Chondrocyte (in vitro differentiated cells): ENCODE measurements at regions not wholly inside any gene's neighbourhood (a gene's known extent, or its start where the extent isn't known, plus 50 kb on each side); places are given as distances from the start of the nearest gene placed in this dataset.
"Not testable (repeated sequence)": the region's sequence is repeated elsewhere in the genome, so short reads cannot be mapped to it uniquely, and the experiment has no call there.

Experiments
- DNase-seq: peaks from one replicate; pipeline ENCODE4 v3.0.0; 2021; ENCODE audit warnings: mixed read lengths, low spot score
- H3K27ac Mint-ChIP-seq: one replicate; pipeline ENCODE4 v1.8.0; 2021; ENCODE audit warnings: mild to moderate bottlenecking, moderate library complexity, mixed read lengths; ENCODE audit not compliant: unreplicated experiment
- H3K27me3 Mint-ChIP-seq: 2 replicates; pipeline ENCODE4 v1.8.0; 2021; ENCODE audit warnings: low read depth, mixed read lengths
- H3K36me3 Mint-ChIP-seq: 2 replicates; pipeline ENCODE4 v1.8.0; 2021; ENCODE audit warnings: low read depth, mixed read lengths
- H3K4me1 Mint-ChIP-seq: 2 replicates; pipeline ENCODE4 v1.8.0; 2021; ENCODE audit warnings: low read depth, mild to moderate bottlenecking, mixed read lengths
- H3K4me3 Mint-ChIP-seq: one replicate; pipeline ENCODE4 v1.8.0; 2021; ENCODE audit warnings: mild to moderate bottlenecking, moderate library complexity, mixed read lengths; ENCODE audit not compliant: unreplicated experiment
- H3K9me3 Mint-ChIP-seq: 2 replicates; pipeline ENCODE4 v1.8.0; 2021; ENCODE audit warnings: low read depth, mixed read lengths
- TF ChIP-seq, protein P1 (sequence below): fragments of 200-600 bp; sonication (generic); IDR thresholded peaks from 2 replicates; pipeline ENCODE4 v1.5.0; 2021; ENCODE audit warnings: antibody characterized with exemption, mild to moderate bottlenecking, moderate library complexity

DNA sequence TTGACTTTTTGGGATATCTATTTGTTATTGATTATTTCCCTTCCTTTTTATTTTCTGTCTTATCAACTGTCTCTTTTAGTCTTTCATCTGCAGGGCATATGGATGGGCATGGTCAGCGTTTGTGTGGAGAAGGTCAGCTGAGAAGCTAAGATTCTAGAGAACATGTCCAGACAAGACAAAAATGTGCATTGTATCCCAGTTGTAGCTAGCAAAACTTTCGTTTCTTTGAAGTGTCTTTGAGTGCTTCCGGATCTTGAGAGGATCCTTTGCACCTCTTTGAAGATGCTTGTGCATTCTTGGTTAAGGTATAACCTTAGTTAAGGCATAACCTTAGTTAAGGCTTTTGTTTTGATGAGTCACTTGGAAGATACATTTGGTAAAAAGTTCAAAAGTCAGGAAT is 329.9 kb upstream of the LRRC4C start:
- TF ChIP-seq, protein P1, sequence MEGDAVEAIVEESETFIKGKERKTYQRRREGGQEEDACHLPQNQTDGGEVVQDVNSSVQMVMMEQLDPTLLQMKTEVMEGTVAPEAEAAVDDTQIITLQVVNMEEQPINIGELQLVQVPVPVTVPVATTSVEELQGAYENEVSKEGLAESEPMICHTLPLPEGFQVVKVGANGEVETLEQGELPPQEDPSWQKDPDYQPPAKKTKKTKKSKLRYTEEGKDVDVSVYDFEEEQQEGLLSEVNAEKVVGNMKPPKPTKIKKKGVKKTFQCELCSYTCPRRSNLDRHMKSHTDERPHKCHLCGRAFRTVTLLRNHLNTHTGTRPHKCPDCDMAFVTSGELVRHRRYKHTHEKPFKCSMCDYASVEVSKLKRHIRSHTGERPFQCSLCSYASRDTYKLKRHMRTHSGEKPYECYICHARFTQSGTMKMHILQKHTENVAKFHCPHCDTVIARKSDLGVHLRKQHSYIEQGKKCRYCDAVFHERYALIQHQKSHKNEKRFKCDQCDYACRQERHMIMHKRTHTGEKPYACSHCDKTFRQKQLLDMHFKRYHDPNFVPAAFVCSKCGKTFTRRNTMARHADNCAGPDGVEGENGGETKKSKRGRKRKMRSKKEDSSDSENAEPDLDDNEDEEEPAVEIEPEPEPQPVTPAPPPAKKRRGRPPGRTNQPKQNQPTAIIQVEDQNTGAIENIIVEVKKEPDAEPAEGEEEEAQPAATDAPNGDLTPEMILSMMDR, result no peak

DNA sequence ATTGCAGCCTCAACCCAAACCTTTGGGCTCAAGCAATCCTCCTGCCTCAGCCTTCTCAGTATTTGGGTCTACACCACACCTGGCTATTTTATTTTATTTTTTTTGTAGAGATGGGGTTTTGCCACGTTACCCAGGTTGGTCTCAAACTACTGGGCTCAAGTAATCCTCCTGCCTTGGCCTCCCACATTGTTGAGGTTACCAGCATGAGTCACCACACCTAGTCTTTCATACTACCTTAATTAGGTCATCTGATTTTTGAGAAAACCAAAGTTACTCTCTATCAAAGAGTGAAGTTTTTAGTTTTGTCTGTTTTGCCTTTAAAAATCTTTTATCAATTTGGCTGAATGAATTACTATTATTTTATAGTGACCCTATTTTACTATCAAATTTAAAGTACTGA is 335.6 kb upstream of the LRRC4C start:
- no peak for DNase-seq
- Mint-ChIP-seq H3K27ac (no peak overlapping the region), H3K9me3 (peaks cover 9% of the 10 kb centered on the region), H3K4me1 (no peaks in the 10 kb centered on the region), H3K36me3 (no peaks in the 10 kb centered on the region), H3K27me3 (no peaks in the 10 kb centered on the region), H3K4me3 (no peak overlapping the region)
- TF ChIP-seq, protein P1, result no peak

More for the DNA sequence above, 329.9 kb upstream of the LRRC4C start:
- Mint-ChIP-seq H3K27ac (no peak overlapping the region), H3K27me3 (no peaks in the 10 kb centered on the region), H3K4me1 (no peaks in the 10 kb centered on the region), H3K36me3 (no peaks in the 10 kb centered on the region), H3K4me3 (no peak overlapping the region), H3K9me3 (peaks cover 18% of the 10 kb centered on the region)
- DNase-seq, result no peak

DNA sequence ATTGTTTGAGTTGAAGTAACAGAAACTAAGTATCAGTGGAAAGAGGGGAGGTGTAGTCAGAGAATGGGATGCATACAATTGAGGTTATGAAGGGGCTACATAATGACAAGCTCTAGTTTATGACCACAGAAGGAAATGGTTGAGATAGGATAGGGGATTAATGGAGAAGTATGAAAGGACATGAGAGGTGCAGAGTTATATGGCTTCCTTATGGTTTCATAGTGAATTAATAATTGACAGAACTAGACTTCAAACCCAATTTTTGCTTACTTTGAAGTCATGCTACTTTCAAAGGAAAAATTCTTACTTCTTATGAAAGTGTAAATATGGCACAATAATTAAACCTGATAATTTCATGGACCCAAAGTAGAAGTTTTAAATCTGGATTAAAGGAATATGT is 340.3 kb upstream of the LRRC4C start:
- peaks cover 7% of the 10 kb centered on the region for H3K9me3 Mint-ChIP-seq
- no peak overlapping the region for H3K4me3 Mint-ChIP-seq
- TF ChIP-seq, protein P1, result no peak
- no peak overlapping the region for H3K27ac Mint-ChIP-seq
- no peaks in the 10 kb centered on the region for H3K27me3 Mint-ChIP-seq
- no peaks in the 10 kb centered on the region for H3K36me3 Mint-ChIP-seq
- DNase-seq, result no peak
- no peaks in the 10 kb centered on the region for H3K4me1 Mint-ChIP-seq

DNA sequence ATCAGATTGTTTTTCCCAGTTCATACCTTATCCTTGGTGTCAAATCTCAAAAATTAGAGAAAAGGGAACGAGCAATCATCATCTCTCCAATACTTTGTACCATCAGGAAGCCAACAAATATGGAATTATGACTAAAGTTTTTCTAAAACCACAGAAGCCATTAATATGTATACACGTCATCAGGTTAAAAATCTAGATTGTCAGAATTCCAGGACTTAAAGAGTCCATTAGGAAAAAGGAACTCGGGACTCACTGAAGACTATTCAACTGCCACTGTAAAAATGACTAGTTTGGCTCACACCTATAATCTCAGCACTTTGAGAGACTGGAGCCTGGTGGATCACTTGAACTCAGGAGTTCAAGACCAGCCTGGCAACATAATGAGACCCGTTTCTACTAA is 344.4 kb upstream of the LRRC4C start:
- Mint-ChIP-seq H3K4me1 (no peaks in the 10 kb centered on the region), H3K4me3 (no peak overlapping the region), H3K36me3 (no peaks in the 10 kb centered on the region), H3K9me3 (peaks cover 7% of the 10 kb centered on the region), H3K27ac (no peak overlapping the region), H3K27me3 (no peaks in the 10 kb centered on the region)
- no peak for DNase-seq
- TF ChIP-seq, protein P1, result no peak

DNA sequence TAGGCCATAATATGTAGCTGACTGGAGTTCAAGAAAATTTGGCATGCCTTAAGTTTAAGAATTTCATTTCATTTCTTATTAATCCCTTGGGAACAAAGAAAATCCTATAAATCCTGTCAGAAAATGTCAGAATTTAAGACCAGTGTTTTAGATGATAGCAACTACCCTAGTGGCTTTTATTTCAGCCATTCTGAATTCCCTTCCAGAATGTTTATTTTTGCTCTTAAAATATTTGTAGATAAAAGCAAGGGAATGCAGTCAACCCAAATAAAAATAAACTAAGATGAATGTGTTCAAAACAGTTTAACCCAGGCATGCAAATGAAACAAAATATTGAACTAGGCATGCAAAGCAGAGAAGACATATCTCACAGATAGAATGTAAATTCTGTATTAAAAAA is 356.9 kb upstream of the LRRC4C start:
- Mint-ChIP-seq H3K27ac (no peak overlapping the region), H3K27me3 (no peaks in the 10 kb centered on the region), H3K36me3 (no peaks in the 10 kb centered on the region), H3K4me1 (no peaks in the 10 kb centered on the region), H3K9me3 (peaks cover 30% of the 10 kb centered on the region), H3K4me3 (no peak overlapping the region)
- DNase-seq, result no peak
- TF ChIP-seq, protein P1, result no peak

DNA sequence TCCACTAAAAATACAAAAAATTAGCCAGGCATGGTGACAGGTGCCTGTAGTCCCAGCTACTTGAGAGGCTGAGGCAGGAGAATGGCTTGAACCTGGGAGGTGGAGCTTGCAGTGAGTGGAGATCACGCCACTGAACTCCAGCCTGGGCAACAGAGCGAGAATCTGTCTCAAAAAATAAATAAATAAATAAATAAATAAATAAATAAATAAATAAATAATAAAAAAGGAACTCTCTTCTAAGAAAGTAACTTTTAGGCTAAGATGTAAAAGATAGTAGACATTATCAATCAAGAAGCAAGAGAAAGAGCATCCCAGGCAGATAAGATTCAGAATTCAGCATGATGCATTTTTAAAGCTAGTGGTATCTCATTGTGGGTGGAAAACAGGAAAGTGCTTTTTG is 364.8 kb upstream of the LRRC4C start:
- not testable (repeated sequence) for H3K27me3 Mint-ChIP-seq, H3K4me1 Mint-ChIP-seq, H3K27ac Mint-ChIP-seq, H3K36me3 Mint-ChIP-seq, DNase-seq, H3K4me3 Mint-ChIP-seq
- peaks cover 19% of the 10 kb centered on the region for H3K9me3 Mint-ChIP-seq
